PC-9 (cell line): ENCODE measurements at regions not wholly inside any gene's neighbourhood (a gene's known extent, or its start where the extent isn't known, plus 50 kb on each side); places are given as distances from the start of the nearest gene placed in this dataset.

Source experiments
- EZH2 ChIP-seq: fragments of 200-600 bp; sonication (generic); IDR thresholded peaks from 2 replicates; pipeline ENCODE4 v1.8.0; 2017; ENCODE audit warnings: antibody characterized with exemption, low read depth
- TF ChIP-seq, protein P1 (sequence below): fragments of 200-600 bp; sonication (generic); conservative IDR thresholded peaks from 2 replicates; pipeline ENCODE4 v1.6.1; 2017; ENCODE audit warnings: mixed run types, antibody characterized with exemption, mild to moderate bottlenecking, moderate library complexity

DNA sequence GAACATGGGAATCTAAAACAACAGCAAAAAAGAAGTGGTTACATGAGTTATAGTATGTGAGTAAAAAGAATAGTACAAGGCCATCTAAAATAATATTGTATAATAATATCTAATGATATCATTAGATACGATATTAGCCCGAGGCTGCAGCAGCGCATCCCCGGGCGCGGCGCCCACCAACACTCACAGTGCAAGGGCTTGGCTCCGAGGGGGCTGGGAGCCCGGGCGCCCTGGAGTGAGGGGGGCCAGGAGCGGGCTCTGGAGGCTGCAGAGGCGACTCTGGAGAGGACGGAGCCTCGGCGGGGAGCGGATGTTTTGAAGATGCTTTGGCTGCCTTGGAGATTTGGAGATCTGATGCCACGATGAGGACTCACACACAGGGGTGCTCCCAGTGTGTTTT lies 68.1 kb upstream of the TMEM252 start:
- TF ChIP-seq, protein P1, sequence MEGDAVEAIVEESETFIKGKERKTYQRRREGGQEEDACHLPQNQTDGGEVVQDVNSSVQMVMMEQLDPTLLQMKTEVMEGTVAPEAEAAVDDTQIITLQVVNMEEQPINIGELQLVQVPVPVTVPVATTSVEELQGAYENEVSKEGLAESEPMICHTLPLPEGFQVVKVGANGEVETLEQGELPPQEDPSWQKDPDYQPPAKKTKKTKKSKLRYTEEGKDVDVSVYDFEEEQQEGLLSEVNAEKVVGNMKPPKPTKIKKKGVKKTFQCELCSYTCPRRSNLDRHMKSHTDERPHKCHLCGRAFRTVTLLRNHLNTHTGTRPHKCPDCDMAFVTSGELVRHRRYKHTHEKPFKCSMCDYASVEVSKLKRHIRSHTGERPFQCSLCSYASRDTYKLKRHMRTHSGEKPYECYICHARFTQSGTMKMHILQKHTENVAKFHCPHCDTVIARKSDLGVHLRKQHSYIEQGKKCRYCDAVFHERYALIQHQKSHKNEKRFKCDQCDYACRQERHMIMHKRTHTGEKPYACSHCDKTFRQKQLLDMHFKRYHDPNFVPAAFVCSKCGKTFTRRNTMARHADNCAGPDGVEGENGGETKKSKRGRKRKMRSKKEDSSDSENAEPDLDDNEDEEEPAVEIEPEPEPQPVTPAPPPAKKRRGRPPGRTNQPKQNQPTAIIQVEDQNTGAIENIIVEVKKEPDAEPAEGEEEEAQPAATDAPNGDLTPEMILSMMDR: no peak
- TF ChIP-seq EZH2: no peak
